Fibroblast of lung (primary cell): ENCODE measurements at regions not wholly inside any gene's neighbourhood (a gene's known extent, or its start where the extent isn't known, plus 50 kb on each side); places are given as distances from the start of the nearest gene placed in this dataset.

Experiments
- DNase-seq, 2 donors: peaks; one replicate each; pipeline versions ENCODE4 v3.0.0 to v3.0.0-alpha.2; 2010; ENCODE audit warnings: low read depth in 2 of 2
- H2AFZ ChIP-seq: 2 replicates; pipeline ENCODE4 v1.5.1; 2012; ENCODE audit warnings: low read length, control low read depth, inconsistent platforms
- H3K27ac ChIP-seq: 2 replicates; pipeline ENCODE4 v1.5.1; 2011; ENCODE audit warnings: low read length, control low read depth; ENCODE audit not compliant: insufficient read depth
- H3K27me3 ChIP-seq: 2 replicates; pipeline ENCODE4 v1.5.1; 2011; ENCODE audit warnings: mild to moderate bottlenecking, low read length; ENCODE audit not compliant: control insufficient read depth, insufficient read depth
- H3K36me3 ChIP-seq: 2 replicates; pipeline ENCODE4 v1.5.1; 2011; ENCODE audit warnings: low read length; ENCODE audit not compliant: control insufficient read depth, insufficient read depth
- H3K4me1 ChIP-seq: 2 replicates; pipeline ENCODE4 v1.5.1; 2011; ENCODE audit warnings: low read length; ENCODE audit not compliant: control insufficient read depth, insufficient read depth; ENCODE audit errors: extremely low read depth
- H3K4me2 ChIP-seq: 2 replicates; pipeline ENCODE4 v1.5.1; 2011; ENCODE audit warnings: low read length, control low read depth; ENCODE audit not compliant: insufficient read depth; ENCODE audit errors: extremely low read depth
- H3K4me3 ChIP-seq, 4 experiments: fragments of 200-600 bp in 1 of 4; sonication (generic) in 1 of 4; replicated peaks in 1 of 4; 2 replicates each; pipeline ENCODE4 v1.5.1; 2011 to 2016; ENCODE audit warnings: low read length in 4 of 4, low read depth in 3 of 4, mild to moderate bottlenecking in 3 of 4, control low read depth in 2 of 4, inconsistent platforms in 1 of 4, mixed read lengths in 1 of 4; ENCODE audit not compliant: insufficient read depth in 1 of 4; ENCODE audit errors: control extremely low read depth in 1 of 4
- H3K79me2 ChIP-seq: 2 replicates; pipeline ENCODE4 v1.5.1; 2012; ENCODE audit warnings: mild to moderate bottlenecking, low read length, inconsistent platforms; ENCODE audit not compliant: control insufficient read depth, insufficient read depth
- H3K9ac ChIP-seq: 2 replicates; pipeline ENCODE4 v1.5.1; 2011; ENCODE audit warnings: mild to moderate bottlenecking, low read length, control low read depth; ENCODE audit not compliant: insufficient read depth
- H3K9me3 ChIP-seq: 2 replicates; pipeline ENCODE4 v1.5.1; 2012; ENCODE audit warnings: low read depth, low read length; ENCODE audit not compliant: control insufficient read depth, insufficient read depth
- H4K20me1 ChIP-seq: 2 replicates; pipeline ENCODE4 v1.5.1; 2011; ENCODE audit warnings: low read length; ENCODE audit not compliant: control insufficient read depth, insufficient read depth; ENCODE audit errors: extremely low read depth
- EZH2 ChIP-seq: IDR thresholded peaks from 2 replicates; pipeline ENCODE4 v1.5.1; 2012; ENCODE audit warnings: low read length, control low read depth, mild to moderate bottlenecking; ENCODE audit errors: missing control alignments
- TF ChIP-seq, protein P1 (sequence below), 2 donors: IDR thresholded peaks in 1 of 2; conservative IDR thresholded peaks in 1 of 2; 1 replicate in 1 of 2; 2 replicates in 1 of 2; pipeline ENCODE4 v1.5.1; 2011 to 2012; ENCODE audit warnings: low read length in 2 of 2, control low read depth in 1 of 2, inconsistent platforms in 1 of 2, low read depth in 1 of 2, mild to moderate bottlenecking in 1 of 2

DNA sequence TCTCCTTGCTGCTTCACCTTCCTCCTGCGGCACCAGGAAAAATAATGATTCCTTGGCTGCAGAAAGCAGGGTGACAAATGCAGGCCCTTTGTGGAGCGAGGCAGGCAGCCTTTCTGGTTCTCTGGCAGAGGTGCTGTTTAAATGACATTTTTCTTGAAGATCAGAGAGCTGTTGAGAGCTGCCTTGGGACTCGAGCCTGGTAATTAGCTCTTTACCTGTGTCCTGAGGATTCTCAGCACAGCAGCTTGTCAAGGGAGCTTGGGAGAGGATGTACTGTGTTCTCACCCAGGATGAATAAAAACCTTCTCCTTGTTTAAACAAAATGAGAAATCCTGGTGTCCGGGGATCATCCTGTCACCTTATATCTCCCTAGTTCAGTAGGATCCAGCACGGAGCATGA, 204.0 kb downstream of the AACS start:
- H3K36me3 ChIP-seq: no peaks in the 10 kb centered on the region
- no peak for DNase-seq
- no peaks in the 10 kb centered on the region for H3K27me3 ChIP-seq
- no peak overlapping the region for H3K9ac ChIP-seq
- H3K27ac ChIP-seq: no peak overlapping the region
- H3K79me2 ChIP-seq: no peaks in the 10 kb centered on the region
- no peak overlapping the region for H3K4me2 ChIP-seq
- TF ChIP-seq, protein P1, sequence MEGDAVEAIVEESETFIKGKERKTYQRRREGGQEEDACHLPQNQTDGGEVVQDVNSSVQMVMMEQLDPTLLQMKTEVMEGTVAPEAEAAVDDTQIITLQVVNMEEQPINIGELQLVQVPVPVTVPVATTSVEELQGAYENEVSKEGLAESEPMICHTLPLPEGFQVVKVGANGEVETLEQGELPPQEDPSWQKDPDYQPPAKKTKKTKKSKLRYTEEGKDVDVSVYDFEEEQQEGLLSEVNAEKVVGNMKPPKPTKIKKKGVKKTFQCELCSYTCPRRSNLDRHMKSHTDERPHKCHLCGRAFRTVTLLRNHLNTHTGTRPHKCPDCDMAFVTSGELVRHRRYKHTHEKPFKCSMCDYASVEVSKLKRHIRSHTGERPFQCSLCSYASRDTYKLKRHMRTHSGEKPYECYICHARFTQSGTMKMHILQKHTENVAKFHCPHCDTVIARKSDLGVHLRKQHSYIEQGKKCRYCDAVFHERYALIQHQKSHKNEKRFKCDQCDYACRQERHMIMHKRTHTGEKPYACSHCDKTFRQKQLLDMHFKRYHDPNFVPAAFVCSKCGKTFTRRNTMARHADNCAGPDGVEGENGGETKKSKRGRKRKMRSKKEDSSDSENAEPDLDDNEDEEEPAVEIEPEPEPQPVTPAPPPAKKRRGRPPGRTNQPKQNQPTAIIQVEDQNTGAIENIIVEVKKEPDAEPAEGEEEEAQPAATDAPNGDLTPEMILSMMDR (conservative IDR thresholded peaks at IDR 0.05 in 1 of 2, IDR thresholded peaks at IDR 0.05 in 1 of 2; ENCODE audit: low read depth in 1 of 2, low read length in 2 of 2): no peak
- no peak for TF ChIP-seq EZH2
- no peaks in the 10 kb centered on the region for H3K4me1 ChIP-seq
- no peaks in the 10 kb centered on the region for H3K9me3 ChIP-seq
- H4K20me1 ChIP-seq: no peaks in the 10 kb centered on the region
- no peak overlapping the region for H3K4me3 ChIP-seq
- H2AFZ ChIP-seq: no peak overlapping the region

DNA sequence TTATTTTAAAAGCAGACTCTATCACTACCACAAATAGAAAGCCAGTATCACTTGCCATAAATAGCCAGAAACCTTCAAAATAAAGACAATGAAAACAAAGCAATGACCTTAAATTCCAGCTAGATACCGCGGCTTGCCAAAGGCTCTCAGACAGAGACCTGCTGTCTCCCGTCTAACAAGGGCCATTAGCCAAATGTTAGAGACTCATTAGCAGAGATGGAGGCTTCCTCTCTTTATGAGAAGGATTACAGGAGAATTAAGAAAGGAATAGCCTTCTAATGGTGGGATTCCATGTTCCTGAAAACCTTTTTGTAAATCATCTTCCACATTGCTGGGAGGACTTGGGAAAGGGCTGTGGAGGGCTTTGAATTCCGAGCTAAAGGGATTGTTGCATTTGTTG, 206.7 kb downstream of the AACS start:
- TF ChIP-seq, protein P1 (conservative IDR thresholded peaks at IDR 0.05 in 1 of 2, IDR thresholded peaks at IDR 0.05 in 1 of 2; ENCODE audit: low read depth in 1 of 2, low read length in 2 of 2): no peak
- no peak for TF ChIP-seq EZH2
- Histone ChIP-seq H2AFZ (no peak overlapping the region), H3K27me3 (no peaks in the 10 kb centered on the region), H3K36me3 (no peaks in the 10 kb centered on the region), H3K4me2 (no peak overlapping the region), H3K79me2 (no peaks in the 10 kb centered on the region), H3K4me3 (no peak overlapping the region), H3K27ac (no peak overlapping the region), H3K9ac (no peak overlapping the region), H3K9me3 (no peaks in the 10 kb centered on the region), H3K4me1 (no peaks in the 10 kb centered on the region), H4K20me1 (no peaks in the 10 kb centered on the region)
- DNase-seq: peak in 1 of 2 donors; percentile 8

DNA sequence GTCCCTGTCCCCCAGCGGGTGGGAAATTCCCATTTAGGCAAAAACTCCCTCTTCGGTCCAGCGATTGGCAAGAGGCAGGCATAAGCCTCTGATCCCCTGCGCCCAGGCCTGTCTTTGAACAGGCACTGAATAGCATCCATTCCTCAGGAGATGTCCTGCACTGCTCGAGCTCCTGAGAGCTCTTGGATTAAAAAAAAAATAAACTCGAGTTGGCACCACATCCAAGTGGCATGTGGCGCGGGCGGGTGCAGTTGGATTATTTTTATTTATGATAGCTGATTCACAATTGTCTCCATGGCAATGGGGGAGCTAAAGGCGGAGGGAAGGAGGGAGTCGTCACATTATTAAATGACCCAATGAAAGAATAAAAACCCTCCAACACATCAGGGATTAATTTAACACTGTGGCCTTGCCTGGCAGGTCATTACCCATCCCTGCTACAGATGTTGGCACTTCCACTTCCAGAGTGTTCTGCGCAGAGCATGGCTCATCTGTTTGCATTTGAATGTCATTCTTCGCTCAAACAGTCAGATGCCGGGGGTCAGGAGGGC, 207.2 kb downstream of the AACS start:
- no peaks in the 10 kb centered on the region for H3K4me1 ChIP-seq
- H3K4me3 ChIP-seq: no peak overlapping the region
- H3K9me3 ChIP-seq: no peaks in the 10 kb centered on the region
- no peaks in the 10 kb centered on the region for H3K79me2 ChIP-seq
- H3K4me2 ChIP-seq: no peak overlapping the region
- no peak overlapping the region for H3K27ac ChIP-seq
- TF ChIP-seq EZH2: no peak
- no peak overlapping the region for H2AFZ ChIP-seq
- no peak for DNase-seq
- no peak overlapping the region for H3K9ac ChIP-seq
- no peaks in the 10 kb centered on the region for H3K36me3 ChIP-seq
- no peaks in the 10 kb centered on the region for H4K20me1 ChIP-seq
- H3K27me3 ChIP-seq: no peaks in the 10 kb centered on the region
